Astrocyte (in vitro differentiated cells and primary cell): ENCODE measurements at regions not wholly inside any gene's neighbourhood (a gene's known extent, or its start where the extent isn't known, plus 50 kb on each side); places are given as distances from the start of the nearest gene placed in this dataset.

ENCODE experiments used
- CTCF ChIP-seq: IDR thresholded peaks from 2 replicates; pipeline ENCODE4 v1.5.1; 2011; ENCODE audit warnings: low read depth, mild to moderate bottlenecking, inconsistent platforms, low read length, moderate library complexity; ENCODE audit not compliant: insufficient read depth
- EZH2 ChIP-seq: IDR thresholded peaks from 2 replicates; pipeline ENCODE4 v1.6.1; 2012; ENCODE audit warnings: mild to moderate bottlenecking, low read length, inconsistent platforms; ENCODE audit not compliant: insufficient read depth

GRCh38 chr2:18849841-18850578 lies 260.6 kb upstream of the NT5C1B start:
- TF ChIP-seq EZH2 (no peak), CTCF (no peak)
